ENCODE measurements at regions not wholly inside any gene's neighbourhood (a gene's known extent, or its start where the extent isn't known, plus 50 kb on each side); places are given as distances from the start of the nearest gene placed in this dataset.

DNA sequence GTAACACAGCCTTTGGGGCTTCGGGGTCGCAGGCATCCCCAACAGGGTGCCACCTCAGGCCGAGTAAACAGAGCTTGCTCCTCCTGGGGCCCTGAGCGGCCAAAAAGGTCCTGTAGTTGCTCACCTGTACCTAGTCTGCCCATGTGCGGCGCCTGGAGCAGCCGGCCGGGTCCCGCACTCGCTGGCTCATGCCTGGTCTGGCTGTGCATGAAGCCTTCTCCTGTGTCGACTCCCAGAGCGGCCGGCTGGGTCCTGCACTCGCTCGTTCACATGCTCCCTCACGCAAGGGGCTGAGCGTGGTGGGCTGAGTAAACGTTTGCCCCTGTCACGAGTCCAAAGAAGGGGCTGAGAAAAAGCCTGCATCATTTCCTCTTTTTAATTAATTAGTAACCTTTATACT lies 162.4 kb upstream of the TUT7 start:
- H3K36me3 ChIP-seq (ENCODE audit: control insufficient read depth, insufficient read depth, low read length), result no peaks in the 10 kb centered on the region
- no peaks in the 10 kb centered on the region for H3K27me3 ChIP-seq (ENCODE audit: control insufficient read depth, insufficient read depth, low read length)
- no peak overlapping the region for H3K9ac ChIP-seq (ENCODE audit: insufficient read depth, low read length)
- DNase-seq (ENCODE audit: low read depth in 2 of 2), result no peak
- no peak overlapping the region for H3K4me3 ChIP-seq (replicated peaks in 1 of 4; ENCODE audit: control extremely low read depth in 1 of 4, insufficient read depth in 1 of 4, low read depth in 3 of 4, low read length in 4 of 4)
- H2AFZ ChIP-seq (ENCODE audit: low read length), result no peak overlapping the region
- no peaks in the 10 kb centered on the region for H4K20me1 ChIP-seq (ENCODE audit: control insufficient read depth, extremely low read depth, insufficient read depth, low read length)
- no peak overlapping the region for H3K27ac ChIP-seq (ENCODE audit: insufficient read depth, low read length)
- no peaks in the 10 kb centered on the region for H3K9me3 ChIP-seq (ENCODE audit: control insufficient read depth, insufficient read depth, low read depth, low read length)
- TF ChIP-seq, protein P1, sequence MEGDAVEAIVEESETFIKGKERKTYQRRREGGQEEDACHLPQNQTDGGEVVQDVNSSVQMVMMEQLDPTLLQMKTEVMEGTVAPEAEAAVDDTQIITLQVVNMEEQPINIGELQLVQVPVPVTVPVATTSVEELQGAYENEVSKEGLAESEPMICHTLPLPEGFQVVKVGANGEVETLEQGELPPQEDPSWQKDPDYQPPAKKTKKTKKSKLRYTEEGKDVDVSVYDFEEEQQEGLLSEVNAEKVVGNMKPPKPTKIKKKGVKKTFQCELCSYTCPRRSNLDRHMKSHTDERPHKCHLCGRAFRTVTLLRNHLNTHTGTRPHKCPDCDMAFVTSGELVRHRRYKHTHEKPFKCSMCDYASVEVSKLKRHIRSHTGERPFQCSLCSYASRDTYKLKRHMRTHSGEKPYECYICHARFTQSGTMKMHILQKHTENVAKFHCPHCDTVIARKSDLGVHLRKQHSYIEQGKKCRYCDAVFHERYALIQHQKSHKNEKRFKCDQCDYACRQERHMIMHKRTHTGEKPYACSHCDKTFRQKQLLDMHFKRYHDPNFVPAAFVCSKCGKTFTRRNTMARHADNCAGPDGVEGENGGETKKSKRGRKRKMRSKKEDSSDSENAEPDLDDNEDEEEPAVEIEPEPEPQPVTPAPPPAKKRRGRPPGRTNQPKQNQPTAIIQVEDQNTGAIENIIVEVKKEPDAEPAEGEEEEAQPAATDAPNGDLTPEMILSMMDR (conservative IDR thresholded peaks at IDR 0.05 in 1 of 2, IDR thresholded peaks at IDR 0.05 in 1 of 2; ENCODE audit: low read depth in 1 of 2, low read length in 2 of 2), result no peak
- no peak for TF ChIP-seq EZH2 (IDR thresholded peaks at IDR 0.05; ENCODE audit: low read length, missing control alignments)
- H3K4me2 ChIP-seq (ENCODE audit: extremely low read depth, insufficient read depth, low read length), result no peak overlapping the region
- no peaks in the 10 kb centered on the region for H3K79me2 ChIP-seq (ENCODE audit: control insufficient read depth, insufficient read depth, low read length)
- peaks cover 2% of the 10 kb centered on the region for H3K4me1 ChIP-seq (ENCODE audit: control insufficient read depth, extremely low read depth, insufficient read depth, low read length)

DNA sequence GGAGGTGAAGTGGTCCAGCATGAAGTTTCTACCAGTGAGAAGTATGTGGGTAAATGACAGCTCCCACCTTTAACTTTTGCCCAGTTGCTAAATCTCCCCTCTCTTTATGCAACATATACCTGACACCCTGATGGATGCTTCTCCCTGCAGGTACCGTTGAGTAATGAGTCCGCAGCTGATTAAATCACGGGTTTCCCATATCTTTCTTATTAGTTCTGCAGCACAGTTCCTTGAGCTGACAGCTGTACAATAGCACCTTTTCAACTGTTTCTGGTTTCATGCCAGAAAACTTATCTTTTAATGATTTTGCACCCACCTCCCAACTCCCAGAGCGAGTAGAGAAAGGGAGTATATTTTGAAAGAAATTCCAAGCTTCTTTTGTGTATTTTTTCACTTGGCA lies 161.0 kb upstream of the TUT7 start:
- Histone ChIP-seq H4K20me1 (ENCODE audit: control insufficient read depth, extremely low read depth, insufficient read depth, low read length) (no peaks in the 10 kb centered on the region), H3K9me3 (ENCODE audit: control insufficient read depth, insufficient read depth, low read depth, low read length) (no peaks in the 10 kb centered on the region), H3K4me2 (ENCODE audit: extremely low read depth, insufficient read depth, low read length) (no peak overlapping the region), H3K36me3 (ENCODE audit: control insufficient read depth, insufficient read depth, low read length) (no peaks in the 10 kb centered on the region), H2AFZ (ENCODE audit: low read length) (no peak overlapping the region), H3K79me2 (ENCODE audit: control insufficient read depth, insufficient read depth, low read length) (no peaks in the 10 kb centered on the region), H3K4me3 (replicated peaks in 1 of 4; ENCODE audit: control extremely low read depth in 1 of 4, insufficient read depth in 1 of 4, low read depth in 3 of 4, low read length in 4 of 4) (no peak overlapping the region), H3K27ac (ENCODE audit: insufficient read depth, low read length) (no peak overlapping the region), H3K4me1 (ENCODE audit: control insufficient read depth, extremely low read depth, insufficient read depth, low read length) (peaks cover 2% of the 10 kb centered on the region), H3K9ac (ENCODE audit: insufficient read depth, low read length) (no peak overlapping the region), H3K27me3 (ENCODE audit: control insufficient read depth, insufficient read depth, low read length) (no peaks in the 10 kb centered on the region)
- DNase-seq (ENCODE audit: low read depth in 2 of 2), result no peak
- no peak for TF ChIP-seq EZH2 (IDR thresholded peaks at IDR 0.05; ENCODE audit: low read length, missing control alignments)
- TF ChIP-seq, protein P1 (conservative IDR thresholded peaks at IDR 0.05 in 1 of 2, IDR thresholded peaks at IDR 0.05 in 1 of 2; ENCODE audit: low read depth in 1 of 2, low read length in 2 of 2), result no peak

DNA sequence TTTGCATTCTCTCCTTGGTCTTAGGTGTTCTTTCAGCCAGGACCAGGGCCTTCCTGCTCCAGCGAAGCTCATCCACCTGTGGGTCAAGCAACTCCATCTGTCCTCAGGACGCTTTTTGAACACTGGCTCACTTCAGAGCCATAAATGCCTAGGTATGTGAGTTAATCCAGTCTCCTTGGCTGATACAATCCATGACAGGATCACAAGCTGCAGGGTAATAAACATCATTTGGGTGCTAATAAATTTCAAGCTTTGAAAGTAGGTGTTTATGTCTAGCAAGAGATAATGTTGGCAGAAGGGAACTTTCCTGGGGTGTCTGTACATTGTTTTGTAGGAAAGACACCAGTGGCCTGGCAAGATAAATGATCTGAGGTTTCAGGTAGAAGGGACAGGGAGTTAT lies 159.2 kb upstream of the TUT7 start:
- H3K27me3 ChIP-seq (ENCODE audit: control insufficient read depth, insufficient read depth, low read length), result no peaks in the 10 kb centered on the region
- H3K79me2 ChIP-seq (ENCODE audit: control insufficient read depth, insufficient read depth, low read length), result no peaks in the 10 kb centered on the region
- H3K9ac ChIP-seq (ENCODE audit: insufficient read depth, low read length), result no peak overlapping the region
- no peak overlapping the region for H2AFZ ChIP-seq (ENCODE audit: low read length)
- no peak overlapping the region for H3K4me3 ChIP-seq (replicated peaks in 1 of 4; ENCODE audit: control extremely low read depth in 1 of 4, insufficient read depth in 1 of 4, low read depth in 3 of 4, low read length in 4 of 4)
- H3K4me2 ChIP-seq (ENCODE audit: extremely low read depth, insufficient read depth, low read length), result no peak overlapping the region
- H3K4me1 ChIP-seq (ENCODE audit: control insufficient read depth, extremely low read depth, insufficient read depth, low read length), result peaks cover 2% of the 10 kb centered on the region
- H3K9me3 ChIP-seq (ENCODE audit: control insufficient read depth, insufficient read depth, low read depth, low read length), result no peaks in the 10 kb centered on the region
- H3K27ac ChIP-seq (ENCODE audit: insufficient read depth, low read length), result no peak overlapping the region
- no peaks in the 10 kb centered on the region for H3K36me3 ChIP-seq (ENCODE audit: control insufficient read depth, insufficient read depth, low read length)
- H4K20me1 ChIP-seq (ENCODE audit: control insufficient read depth, extremely low read depth, insufficient read depth, low read length), result no peaks in the 10 kb centered on the region
- TF ChIP-seq, protein P1 (conservative IDR thresholded peaks at IDR 0.05 in 1 of 2, IDR thresholded peaks at IDR 0.05 in 1 of 2; ENCODE audit: low read depth in 1 of 2, low read length in 2 of 2), result no peak
- TF ChIP-seq EZH2 (IDR thresholded peaks at IDR 0.05; ENCODE audit: low read length, missing control alignments), result no peak
- no peak for DNase-seq (ENCODE audit: low read depth in 2 of 2)

Data from fibroblast of lung (primary cell).